GM04504 (cell line): ENCODE measurements at regions not wholly inside any gene's neighbourhood (a gene's known extent, or its start where the extent isn't known, plus 50 kb on each side); places are given as distances from the start of the nearest gene placed in this dataset.

ENCODE experiments used
- DNase-seq: peaks from one replicate; pipeline ENCODE4 v3.0.0-alpha.2; 2012; ENCODE audit warnings: low read depth

GRCh38 chr19:31601855-31602254 lies 252.6 kb upstream of the TSHZ3 start:
- no peak for DNase-seq

DNA sequence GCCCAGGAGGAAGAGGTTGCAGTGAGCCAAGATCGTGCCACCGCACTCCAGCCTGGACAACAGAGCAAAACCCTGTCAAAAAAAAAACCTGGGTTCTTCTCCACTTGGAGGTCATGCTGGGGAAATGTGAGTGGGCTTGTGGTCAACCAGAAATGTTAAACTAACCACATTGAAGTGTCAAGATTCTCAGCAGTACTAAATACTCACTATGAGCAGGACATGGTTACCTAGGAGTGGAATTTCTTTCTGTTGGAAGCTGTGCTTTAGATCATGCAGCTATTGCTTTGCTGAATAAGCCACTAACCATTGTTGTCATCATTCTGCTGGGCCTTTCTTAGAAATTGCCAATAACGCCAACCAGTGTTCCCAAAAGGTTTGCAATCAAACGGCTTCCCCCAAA lies 253.3 kb upstream of the TSHZ3 start:
- DNase-seq = no peak

DNA sequence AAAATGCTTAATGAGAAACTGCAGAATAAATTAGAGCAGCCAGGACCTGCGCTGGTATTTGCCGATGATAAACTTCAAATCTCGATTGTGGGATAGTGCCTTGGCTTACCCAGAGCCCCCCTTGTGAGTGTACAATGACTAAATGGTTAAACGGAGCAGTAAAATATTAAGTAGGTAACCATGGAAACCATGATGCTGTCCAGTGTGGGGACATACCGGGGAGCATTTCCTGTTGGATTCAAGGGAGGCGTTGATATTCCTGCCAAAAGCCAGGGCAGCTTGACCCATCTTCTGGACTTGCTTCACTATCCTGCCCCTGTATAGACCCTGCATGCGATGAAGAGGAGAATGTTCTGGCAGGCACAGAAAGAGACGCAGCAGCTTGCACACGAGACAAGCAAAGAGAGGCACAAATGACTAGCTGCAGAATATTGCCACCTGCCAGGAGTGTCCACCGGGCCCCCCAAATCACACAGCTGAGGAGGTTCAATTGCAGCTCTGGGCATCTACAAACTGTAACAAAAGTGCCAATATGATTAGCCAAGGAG lies 255.3 kb upstream of the TSHZ3 start:
- DNase-seq = no peak

DNA sequence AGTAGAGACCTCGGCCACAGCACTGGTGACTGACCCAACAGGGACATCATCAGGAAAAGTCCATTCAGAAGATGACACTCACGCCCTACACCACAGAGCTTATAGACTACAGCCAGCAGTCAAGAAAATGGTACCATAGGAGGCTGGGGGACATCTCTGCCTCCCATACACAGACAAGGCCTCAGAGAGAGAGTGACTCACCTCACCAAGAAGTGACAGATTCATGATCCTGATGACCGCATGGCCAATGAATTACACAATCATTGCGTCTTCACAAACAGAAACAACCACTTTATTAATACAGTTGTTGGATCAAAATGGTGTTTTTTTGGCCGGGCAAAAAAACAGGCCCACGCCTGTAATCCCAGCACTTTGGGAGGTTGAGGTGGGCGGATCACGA lies 260.8 kb upstream of the TSHZ3 start:
- no peak for DNase-seq

- no peak for DNase-seq
Measured at GRCh38 chr19:31611046-31611877, 262.0 kb upstream of the TSHZ3 start.

- no peak for DNase-seq
Measured at GRCh38 chr19:31612873-31613272, 263.6 kb upstream of the TSHZ3 start.

DNA sequence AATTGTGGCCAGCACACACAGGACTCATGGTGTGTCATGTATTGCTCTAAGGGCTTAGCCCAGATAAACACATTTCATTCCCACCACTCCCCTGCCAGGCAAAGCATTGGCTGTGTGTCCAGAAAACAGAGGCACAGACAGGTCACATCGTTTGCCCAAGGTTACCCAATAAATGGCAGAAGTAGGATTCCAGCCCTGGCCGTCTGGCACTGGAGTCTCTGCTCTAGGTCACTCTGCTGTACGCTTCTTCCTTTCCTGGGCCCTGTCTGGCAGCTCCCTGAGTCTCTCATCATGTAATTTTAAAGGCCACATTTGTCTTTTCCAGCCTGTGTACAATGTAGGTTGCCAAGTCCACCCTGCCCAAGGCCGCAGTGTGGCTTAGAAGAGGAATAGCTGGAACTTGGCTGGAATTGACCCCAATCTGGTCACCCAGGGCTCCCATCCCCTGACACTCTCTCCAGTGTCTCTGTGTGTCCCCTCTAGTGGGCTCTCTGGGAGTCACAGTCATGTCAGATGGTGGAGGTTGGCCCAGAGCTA lies 264.5 kb upstream of the TSHZ3 start:
- no peak for DNase-seq

DNA sequence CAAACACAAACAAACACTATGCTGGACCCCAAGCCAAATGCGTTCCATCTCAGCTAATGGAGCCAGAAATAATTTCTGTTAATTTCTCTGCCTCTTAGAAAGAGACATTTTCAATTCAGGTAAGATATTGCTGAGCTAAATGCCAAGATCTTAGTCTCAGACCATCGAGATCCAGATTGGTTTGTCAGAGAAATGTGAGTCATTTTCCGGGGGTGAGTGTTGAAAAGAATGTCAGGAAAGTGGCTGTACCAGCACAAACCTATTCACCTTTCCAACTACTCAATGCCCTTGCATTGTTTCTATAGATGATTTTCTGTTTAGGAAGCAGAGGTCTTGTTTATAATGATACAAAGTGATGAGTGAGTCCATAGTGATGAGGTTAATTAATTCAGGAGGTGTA lies 266.8 kb upstream of the TSHZ3 start:
- DNase-seq = no peak

DNA sequence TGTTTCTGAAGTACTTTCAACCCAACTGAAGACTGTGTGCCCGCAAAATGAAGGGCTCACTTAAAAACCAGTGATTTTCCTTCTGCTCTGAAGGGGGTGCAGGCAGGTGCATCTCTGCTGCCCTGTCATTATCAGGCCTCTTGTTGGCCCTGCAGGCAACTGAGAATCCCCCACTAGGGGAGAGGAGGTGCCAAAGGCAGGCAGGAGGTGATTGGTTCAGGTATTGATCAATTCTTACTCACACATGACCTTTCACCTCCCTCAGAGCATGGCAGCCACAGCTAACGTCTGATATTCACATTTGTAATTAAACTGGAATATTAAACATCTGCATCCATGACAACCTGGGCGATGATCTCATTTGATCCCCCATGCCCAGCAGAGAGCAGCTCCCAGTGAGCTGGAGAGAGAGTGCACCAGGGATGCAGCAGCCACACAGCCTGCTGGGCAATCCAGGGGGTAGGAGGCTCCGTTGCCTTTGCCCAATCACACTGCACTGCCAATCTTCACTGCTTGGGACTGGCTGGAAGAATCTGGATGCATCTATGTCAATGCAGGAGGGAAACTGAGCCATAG lies 267.9 kb upstream of the TSHZ3 start:
- DNase-seq = no peak

GRCh38 chr19:31625056-31625455 lies 275.8 kb upstream of the TSHZ3 start:
- DNase-seq = no peak

- DNase-seq = no peak
Measured at GRCh38 chr19:31625575-31625974, 276.3 kb upstream of the TSHZ3 start.

DNA sequence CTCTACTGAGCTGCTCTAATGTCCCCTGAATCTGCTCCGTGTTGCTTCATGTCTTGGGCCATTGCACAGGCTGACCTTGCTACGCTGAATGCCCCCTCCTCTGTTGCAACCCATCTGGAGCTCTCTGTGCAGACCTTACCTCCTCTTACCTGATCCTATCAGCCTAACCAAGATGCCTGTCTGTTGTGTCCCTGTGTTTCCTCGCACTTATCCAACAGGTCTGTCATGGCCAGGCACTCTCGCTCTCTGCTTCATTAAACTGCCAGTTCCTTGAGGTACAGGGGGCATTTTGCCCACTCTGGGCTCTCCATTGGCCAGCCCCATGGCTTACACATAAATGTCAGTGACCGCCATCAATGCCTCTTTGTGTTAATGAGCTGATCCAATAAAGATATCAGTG lies 277.7 kb upstream of the TSHZ3 start:
- DNase-seq = no peak

GRCh38 chr19:31627620-31628365 lies 278.6 kb upstream of the TSHZ3 start:
- DNase-seq = no peak

GRCh38 chr19:31629579-31630363 lies 280.5 kb upstream of the TSHZ3 start:
- DNase-seq = no peak

DNA sequence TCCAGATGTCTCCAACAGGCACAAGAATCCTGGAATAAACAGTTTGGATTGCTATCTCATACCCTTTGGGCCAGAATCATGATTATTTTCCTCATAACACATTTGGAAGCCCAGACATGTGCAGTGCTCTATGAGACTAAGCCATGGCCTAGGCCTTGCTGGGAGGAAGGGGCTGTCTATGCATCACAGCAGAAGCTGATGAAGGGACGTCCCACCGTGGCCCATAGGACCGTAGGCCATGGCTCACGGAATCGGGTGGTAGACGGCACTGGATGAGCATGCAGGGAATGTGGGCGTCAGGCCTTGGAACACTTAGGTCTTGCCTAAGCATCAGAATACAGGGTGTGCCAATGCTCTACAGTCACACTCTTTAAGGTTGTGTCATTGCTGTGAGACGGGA lies 283.8 kb upstream of the TSHZ3 start:
- no peak for DNase-seq

DNA sequence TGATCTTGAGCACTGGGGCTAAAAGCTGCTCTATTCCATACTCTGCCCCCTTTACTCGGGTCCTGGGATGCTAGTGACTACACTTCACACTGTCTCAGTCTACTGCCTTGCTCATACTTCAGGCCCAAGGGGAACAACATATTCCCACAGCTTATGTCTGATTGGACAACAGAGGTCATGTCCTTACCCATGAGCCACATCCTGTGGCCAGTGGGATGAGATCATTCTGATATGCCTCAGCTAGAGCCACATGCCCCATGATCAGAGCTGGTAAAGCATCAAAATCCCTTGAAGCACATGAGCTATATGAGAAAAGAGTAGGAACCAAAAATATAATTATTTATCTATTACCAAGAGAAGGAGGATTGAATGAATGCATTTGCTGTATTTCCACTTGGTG lies 290.1 kb upstream of the TSHZ3 start:
- no peak for DNase-seq

- no peak for DNase-seq
Measured at GRCh38 chr19:31641591-31641990, 292.4 kb upstream of the TSHZ3 start.

DNA sequence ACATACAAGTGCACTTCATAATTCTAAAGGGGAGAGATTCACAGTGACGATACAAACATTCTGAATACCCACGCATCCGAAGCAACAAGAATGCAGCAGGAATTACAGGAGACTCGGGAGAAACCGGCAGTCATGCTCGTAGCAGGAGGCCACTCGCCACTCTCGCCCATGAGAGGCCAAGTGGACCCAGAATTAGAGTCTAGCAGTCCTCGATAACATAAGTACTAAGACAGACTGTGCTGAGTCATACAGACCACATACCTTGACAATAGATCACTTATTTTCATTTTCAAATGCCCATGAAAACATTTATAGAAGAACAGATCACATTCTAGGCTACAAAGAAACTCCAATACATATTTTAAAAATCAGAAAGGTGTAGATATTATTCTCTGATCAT lies 299.1 kb upstream of the TSHZ3 start:
- DNase-seq = no peak

DNA sequence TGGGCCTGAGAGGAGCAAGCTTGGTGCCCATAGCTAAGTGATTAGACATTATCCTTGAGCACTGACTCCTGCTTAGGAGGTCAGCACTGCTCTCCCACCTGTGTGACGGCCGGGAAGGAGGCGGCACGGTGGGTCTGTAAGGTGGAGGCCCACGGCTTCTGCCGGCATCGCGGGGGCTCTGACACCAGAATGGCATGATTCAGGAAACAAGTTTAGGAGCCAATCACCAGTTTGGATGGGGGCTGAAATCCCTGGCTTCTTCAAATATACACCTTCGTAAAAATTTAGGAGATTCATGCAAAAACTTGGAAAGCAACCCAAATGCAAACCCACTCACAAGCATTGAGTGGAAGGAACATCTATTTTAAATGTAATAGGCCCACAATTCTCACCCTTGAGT lies 307.3 kb upstream of the TSHZ3 start:
- no peak for DNase-seq

DNA sequence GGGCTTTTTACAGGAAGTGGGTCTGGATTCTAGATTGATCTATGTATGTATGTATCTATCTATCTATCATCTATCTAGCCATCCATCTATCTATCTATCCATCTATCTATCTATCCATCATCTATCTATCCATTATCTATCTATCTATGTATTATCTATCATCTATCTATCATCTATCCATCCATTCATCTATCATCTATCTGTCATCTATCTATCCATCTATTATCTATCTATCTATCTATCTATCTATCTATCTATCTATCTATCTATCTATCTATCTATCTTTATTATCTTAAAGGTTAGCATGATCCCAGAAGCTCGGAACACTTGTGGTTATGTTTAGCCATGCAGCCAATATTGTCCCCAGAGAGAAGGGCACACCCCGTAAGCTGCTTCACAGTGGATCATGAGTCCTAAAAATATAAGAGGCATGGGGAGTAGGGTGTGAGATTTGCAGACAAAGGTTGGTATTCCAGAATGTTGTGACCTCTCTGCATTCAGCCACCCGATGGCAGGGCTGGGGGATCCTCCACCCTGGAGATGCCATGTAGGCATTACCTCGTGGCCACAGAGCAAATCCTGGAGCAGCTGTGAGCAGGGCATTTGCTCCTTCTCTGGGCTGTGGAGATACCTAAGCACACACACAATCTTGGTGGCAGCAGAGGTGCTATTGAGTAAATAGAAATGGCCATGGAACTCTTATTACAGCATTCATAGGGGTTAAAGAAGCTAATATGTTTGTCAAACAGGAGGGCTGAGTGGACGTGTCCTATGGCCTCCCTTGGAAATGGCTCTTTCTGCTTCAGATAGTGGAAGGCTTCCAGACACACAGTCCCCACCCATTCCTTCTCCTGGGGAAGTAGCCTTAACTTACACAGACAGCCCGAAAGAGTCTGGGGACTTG lies 310.0 kb upstream of the TSHZ3 start:
- DNase-seq = no peak

- no peak for DNase-seq
Measured at GRCh38 chr19:31659897-31660210, 310.6 kb upstream of the TSHZ3 start.
